Fibroblast of lung (primary cell): ENCODE measurements at regions not wholly inside any gene's neighbourhood (a gene's known extent, or its start where the extent isn't known, plus 50 kb on each side); places are given as distances from the start of the nearest gene placed in this dataset.

ENCODE experiments used
- EZH2 ChIP-seq: IDR thresholded peaks from 2 replicates; pipeline ENCODE4 v1.5.1; 2012; ENCODE audit warnings: low read length, control low read depth, mild to moderate bottlenecking; ENCODE audit errors: missing control alignments
- TF ChIP-seq, protein P1 (sequence below), 2 donors: IDR thresholded peaks in 1 of 2; conservative IDR thresholded peaks in 1 of 2; 1 replicate in 1 of 2; 2 replicates in 1 of 2; pipeline ENCODE4 v1.5.1; 2011 to 2012; ENCODE audit warnings: low read length in 2 of 2, control low read depth in 1 of 2, inconsistent platforms in 1 of 2, low read depth in 1 of 2, mild to moderate bottlenecking in 1 of 2

DNA sequence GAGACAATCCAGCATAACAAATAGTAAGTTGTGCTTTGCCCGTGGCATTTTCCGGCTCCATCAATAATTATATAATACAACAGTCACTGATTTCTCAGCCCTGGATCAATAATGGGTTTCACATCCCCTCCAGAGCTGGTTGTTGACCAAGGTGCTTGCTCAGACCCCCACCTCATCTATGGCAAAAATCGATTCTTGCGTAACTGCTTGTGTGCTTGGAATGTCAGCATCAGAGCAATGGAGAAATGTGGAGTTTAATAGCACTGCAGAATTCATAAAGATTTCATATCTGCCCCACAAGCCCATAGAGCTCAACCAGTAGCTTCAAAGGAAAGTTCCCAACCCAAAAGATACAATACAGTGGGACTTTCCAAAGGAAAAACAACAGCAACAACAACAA, 1098.5 kb downstream of the IGSF11 start:
- TF ChIP-seq, protein P1, sequence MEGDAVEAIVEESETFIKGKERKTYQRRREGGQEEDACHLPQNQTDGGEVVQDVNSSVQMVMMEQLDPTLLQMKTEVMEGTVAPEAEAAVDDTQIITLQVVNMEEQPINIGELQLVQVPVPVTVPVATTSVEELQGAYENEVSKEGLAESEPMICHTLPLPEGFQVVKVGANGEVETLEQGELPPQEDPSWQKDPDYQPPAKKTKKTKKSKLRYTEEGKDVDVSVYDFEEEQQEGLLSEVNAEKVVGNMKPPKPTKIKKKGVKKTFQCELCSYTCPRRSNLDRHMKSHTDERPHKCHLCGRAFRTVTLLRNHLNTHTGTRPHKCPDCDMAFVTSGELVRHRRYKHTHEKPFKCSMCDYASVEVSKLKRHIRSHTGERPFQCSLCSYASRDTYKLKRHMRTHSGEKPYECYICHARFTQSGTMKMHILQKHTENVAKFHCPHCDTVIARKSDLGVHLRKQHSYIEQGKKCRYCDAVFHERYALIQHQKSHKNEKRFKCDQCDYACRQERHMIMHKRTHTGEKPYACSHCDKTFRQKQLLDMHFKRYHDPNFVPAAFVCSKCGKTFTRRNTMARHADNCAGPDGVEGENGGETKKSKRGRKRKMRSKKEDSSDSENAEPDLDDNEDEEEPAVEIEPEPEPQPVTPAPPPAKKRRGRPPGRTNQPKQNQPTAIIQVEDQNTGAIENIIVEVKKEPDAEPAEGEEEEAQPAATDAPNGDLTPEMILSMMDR (conservative IDR thresholded peaks at IDR 0.05 in 1 of 2, IDR thresholded peaks at IDR 0.05 in 1 of 2; ENCODE audit: low read depth in 1 of 2, low read length in 2 of 2): no peak
- no peak for TF ChIP-seq EZH2
